Fibroblast of mammary gland (primary cell): ENCODE measurements at regions not wholly inside any gene's neighbourhood (a gene's known extent, or its start where the extent isn't known, plus 50 kb on each side); places are given as distances from the start of the nearest gene placed in this dataset.

Experiments
- DNase-seq: peaks from one replicate; pipeline ENCODE4 v3.0.0-alpha.2; 2010; ENCODE audit warnings: low read depth
- H3K4me3 ChIP-seq: 2 replicates; pipeline ENCODE4 v1.5.1; 2011; ENCODE audit warnings: low read depth, mild to moderate bottlenecking, low read length, moderate library complexity; ENCODE audit not compliant: control insufficient read depth
- TF ChIP-seq, protein P1 (sequence below): conservative IDR thresholded peaks from 2 replicates; pipeline ENCODE4 v1.5.1; 2011; ENCODE audit warnings: low read depth, low read length, inconsistent platforms; ENCODE audit not compliant: control insufficient read depth, insufficient read depth

DNA sequence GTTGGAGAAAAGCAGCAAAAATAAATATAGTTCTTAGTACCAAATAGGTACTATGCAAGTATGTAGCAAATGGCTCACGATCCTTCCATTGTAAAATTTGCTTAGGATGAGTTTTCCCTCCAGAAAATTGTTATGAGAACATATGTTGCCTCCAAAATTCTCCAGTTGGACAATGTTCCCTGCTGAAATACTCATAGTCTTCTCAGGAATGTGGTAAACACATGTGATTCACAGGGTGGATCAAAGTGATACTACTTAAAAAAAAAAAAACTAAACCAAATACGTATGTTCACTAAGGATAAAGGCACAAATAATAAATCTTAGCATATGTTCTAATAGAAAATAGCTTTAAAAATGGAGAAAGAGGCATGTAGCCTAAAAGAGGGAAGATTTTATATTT, 84.3 kb upstream of the ZNF385D start:
- peak; percentile 88 for DNase-seq
- TF ChIP-seq, protein P1, sequence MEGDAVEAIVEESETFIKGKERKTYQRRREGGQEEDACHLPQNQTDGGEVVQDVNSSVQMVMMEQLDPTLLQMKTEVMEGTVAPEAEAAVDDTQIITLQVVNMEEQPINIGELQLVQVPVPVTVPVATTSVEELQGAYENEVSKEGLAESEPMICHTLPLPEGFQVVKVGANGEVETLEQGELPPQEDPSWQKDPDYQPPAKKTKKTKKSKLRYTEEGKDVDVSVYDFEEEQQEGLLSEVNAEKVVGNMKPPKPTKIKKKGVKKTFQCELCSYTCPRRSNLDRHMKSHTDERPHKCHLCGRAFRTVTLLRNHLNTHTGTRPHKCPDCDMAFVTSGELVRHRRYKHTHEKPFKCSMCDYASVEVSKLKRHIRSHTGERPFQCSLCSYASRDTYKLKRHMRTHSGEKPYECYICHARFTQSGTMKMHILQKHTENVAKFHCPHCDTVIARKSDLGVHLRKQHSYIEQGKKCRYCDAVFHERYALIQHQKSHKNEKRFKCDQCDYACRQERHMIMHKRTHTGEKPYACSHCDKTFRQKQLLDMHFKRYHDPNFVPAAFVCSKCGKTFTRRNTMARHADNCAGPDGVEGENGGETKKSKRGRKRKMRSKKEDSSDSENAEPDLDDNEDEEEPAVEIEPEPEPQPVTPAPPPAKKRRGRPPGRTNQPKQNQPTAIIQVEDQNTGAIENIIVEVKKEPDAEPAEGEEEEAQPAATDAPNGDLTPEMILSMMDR: no peak
- no peak overlapping the region for H3K4me3 ChIP-seq

DNA sequence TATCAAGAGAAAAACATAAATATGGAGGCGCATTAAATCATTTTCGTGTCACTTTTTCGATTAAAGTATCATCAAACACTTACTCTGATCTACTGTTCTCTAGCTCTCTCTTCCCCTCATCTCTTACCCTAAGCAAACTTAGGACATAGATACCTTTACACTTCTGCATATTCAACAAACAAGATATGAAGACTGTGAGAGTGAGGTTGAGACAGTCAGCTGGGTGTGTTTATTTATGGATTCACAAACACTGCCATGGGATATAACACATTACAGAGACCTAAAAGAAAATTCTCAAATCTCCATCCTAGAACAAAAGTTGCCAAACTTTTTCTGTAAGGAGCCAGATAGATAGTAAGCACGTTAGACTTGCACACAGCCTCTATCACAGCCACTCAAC, 85.2 kb upstream of the ZNF385D start:
- H3K4me3 ChIP-seq: no peak overlapping the region
- TF ChIP-seq, protein P1: no peak
- no peak for DNase-seq

DNA sequence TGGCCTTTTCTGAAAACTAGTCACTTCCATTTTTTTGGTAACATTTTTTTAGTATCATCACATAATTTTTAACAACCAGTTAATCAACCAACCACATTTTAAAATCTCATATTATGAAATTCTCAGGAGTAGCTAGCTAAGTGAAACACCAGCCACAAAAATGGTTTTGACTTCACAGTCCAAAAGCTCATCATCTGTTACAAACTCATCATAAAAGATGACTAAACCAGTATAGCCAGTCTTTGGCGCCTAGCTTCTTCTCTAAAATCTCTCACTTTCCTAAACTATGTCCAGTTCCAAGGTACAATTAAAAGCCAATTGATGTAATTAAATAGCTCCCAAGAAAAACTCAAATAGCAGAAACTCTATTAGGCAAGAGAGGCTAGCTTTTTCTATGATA, 88.2 kb upstream of the ZNF385D start:
- DNase-seq: peak; percentile 76
- TF ChIP-seq, protein P1: no peak
- no peak overlapping the region for H3K4me3 ChIP-seq

DNA sequence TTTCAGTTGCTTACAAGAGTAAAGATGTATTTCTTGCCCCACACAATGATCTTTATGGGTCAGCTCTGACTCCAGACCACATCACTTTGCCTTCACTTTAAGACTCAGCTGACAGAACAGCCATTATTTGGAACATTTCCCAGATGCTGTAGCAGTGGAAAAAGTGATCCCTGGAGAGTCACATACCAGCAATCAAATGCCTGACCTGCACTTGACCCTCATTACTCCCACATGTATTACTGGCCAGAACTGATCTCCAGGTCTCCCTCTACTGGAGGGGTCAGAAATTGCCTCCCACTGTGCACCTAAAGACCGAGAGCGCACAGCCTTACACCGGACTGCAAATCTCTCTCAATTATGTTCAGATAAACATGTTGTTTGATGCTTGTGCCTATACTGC, 88.6 kb upstream of the ZNF385D start:
- no peak overlapping the region for H3K4me3 ChIP-seq
- DNase-seq: peak; percentile 97
- TF ChIP-seq, protein P1: peak; percentile 58

DNA sequence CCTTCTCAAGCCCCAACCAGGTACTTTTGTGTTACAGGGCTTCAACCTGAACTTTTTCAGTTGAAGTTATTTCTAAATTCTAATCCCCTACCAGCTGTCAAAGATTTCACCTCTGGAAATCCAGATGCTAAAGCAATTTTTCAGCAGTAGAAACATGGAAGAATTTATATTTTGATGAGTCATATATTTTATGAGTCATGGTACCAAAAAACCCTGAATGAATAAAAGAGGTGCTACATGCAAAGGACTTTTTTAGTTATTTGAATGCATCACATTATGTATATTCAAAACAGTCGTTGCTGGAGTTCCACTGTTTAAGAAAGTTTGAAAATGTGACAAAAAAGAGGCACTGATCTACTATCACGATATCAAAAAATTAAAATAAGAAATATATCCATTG, 96.0 kb upstream of the ZNF385D start:
- DNase-seq: peak; percentile 40
- TF ChIP-seq, protein P1: no peak
- no peak overlapping the region for H3K4me3 ChIP-seq

DNA sequence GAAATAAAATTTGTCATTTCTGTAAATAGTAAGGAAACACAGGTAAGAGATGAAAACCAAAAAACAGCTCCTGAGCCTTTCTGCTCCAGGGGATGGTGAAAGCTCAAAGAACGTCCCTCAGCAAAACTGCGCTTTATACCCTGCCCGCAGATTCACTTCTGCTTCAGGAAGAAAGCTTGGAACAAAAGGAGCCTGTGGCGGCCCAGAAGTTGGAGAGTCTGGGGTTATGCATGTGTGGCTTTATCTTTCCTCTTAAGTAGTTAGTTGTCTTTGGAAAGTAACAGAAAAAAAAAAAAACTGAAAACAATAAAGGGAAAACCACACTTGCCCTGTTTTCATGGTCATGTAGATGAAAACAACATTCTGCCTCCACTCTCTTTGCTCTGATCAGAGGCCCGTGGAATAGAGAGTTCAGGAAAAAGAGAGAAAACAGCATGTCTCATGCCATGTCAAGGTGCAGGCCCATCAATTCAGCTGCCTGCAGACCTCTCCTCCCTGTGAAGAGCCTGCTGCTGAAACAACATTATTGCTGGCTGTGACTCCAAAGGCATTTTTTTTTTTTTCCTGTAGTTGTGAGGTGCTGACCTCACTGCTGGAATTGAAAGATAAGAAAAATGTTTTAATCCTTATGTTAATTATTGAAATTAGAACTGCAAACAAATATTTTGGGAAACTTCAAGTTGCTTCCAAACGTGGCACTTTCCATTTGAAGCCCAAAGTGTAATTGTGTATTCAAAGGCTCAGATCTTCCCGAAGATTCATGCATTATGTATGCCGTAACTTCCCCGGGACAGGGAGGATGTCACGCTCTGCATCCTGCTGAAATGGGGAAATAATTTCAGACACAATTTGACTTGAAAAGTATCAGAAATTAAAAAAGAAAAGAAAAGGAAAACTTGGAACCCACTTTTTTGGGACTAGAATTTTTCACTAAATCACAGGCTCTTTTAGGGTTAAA, 108.4 kb upstream of the ZNF385D start:
- no peak for DNase-seq
- TF ChIP-seq, protein P1: no peak
- no peak overlapping the region for H3K4me3 ChIP-seq

DNA sequence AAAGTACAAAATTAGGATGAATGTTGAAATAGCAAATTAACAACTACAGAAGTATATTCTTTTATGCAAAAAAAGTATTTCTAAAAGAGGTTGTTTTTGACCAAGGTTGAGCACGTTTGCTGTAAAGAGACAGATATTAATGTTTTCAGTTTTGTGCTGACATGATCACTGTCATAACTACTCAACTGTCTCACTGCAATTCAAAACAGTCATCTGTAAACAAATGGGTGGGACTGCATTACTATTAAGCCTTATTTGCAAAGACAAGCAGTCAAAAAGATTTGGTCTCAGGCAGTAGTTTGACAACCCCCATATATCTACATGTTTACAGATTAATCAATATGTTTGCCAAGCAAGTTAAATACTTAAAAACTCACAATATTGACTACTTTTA, 109.1 kb upstream of the ZNF385D start:
- H3K4me3 ChIP-seq: no peak overlapping the region
- no peak for DNase-seq
- TF ChIP-seq, protein P1: no peak
